ENCODE measurements at regions not wholly inside any gene's neighbourhood (a gene's known extent, or its start where the extent isn't known, plus 50 kb on each side); places are given as distances from the start of the nearest gene placed in this dataset.

- TF ChIP-seq CTCF (IDR thresholded peaks at IDR 0.05) = no peak
- H3K4me3 ChIP-seq = no peak overlapping the region
- H3K27ac ChIP-seq = no peak overlapping the region
- no peak for DNase-seq (ENCODE audit: low spot score)
Measured at GRCh38 chr11:31883435-31883834, 72.3 kb upstream of the PAX6 start.

GRCh38 chr11:31882951-31883392 is 71.8 kb upstream of the PAX6 start:
- DNase-seq (ENCODE audit: low spot score) = no peak
- H3K4me3 ChIP-seq = no peak overlapping the region
- TF ChIP-seq CTCF (IDR thresholded peaks at IDR 0.05) = no peak

GRCh38 chr11:31881825-31882224 is 70.7 kb upstream of the PAX6 start:
- DNase-seq (ENCODE audit: low spot score) = no peak
- TF ChIP-seq CTCF (IDR thresholded peaks at IDR 0.05) = no peak
- no peak overlapping the region for H3K4me3 ChIP-seq
- no peak overlapping the region for H3K27ac ChIP-seq

More at GRCh38 chr11:31882951-31883392, 71.8 kb upstream of the PAX6 start:
- no peak overlapping the region for H3K27ac ChIP-seq

GRCh38 chr11:31879681-31880080 is 68.6 kb upstream of the PAX6 start:
- no peak for TF ChIP-seq CTCF (IDR thresholded peaks at IDR 0.05)
- Histone ChIP-seq H3K27ac (no peak overlapping the region), H3K4me3 (no peak overlapping the region)
- no peak for DNase-seq (ENCODE audit: low spot score)

- Histone ChIP-seq H3K27ac (no peak overlapping the region), H3K4me3 (no peak overlapping the region)
- DNase-seq (ENCODE audit: low spot score) = no peak
- no peak for TF ChIP-seq CTCF (IDR thresholded peaks at IDR 0.05)
Measured at GRCh38 chr11:31877863-31878262, 66.7 kb upstream of the PAX6 start.

- no peak overlapping the region for H3K27ac ChIP-seq
- no peak overlapping the region for H3K4me3 ChIP-seq
- DNase-seq (ENCODE audit: low spot score) = no peak
- TF ChIP-seq CTCF (IDR thresholded peaks at IDR 0.05) = no peak
Measured at GRCh38 chr11:31877083-31877482, 66.0 kb upstream of the PAX6 start.

- no peak overlapping the region for H3K27ac ChIP-seq
- TF ChIP-seq CTCF (IDR thresholded peaks at IDR 0.05) = no peak
- H3K4me3 ChIP-seq = no peak overlapping the region
- no peak for DNase-seq (ENCODE audit: low spot score)
Measured at GRCh38 chr11:31875866-31876560, 64.9 kb upstream of the PAX6 start.
